H1 (cell line): ENCODE measurements at regions not wholly inside any gene's neighbourhood (a gene's known extent, or its start where the extent isn't known, plus 50 kb on each side); places are given as distances from the start of the nearest gene placed in this dataset.

Source experiments
- CTCF ChIA-PET: fragments of 300-600 bp; sonication (Branson Sonifier 250); formaldehyde crosslinking; loops from one replicate; lab custom pipeline; 2021; ENCODE audit not compliant: partially characterized antibody; lab: Charles Lee
- POLR2A ChIA-PET: fragments of 300-600 bp; sonication (Branson Sonifier 250); formaldehyde crosslinking; loops from one replicate; lab custom pipeline; 2021; ENCODE audit warnings: inconsistent platforms; ENCODE audit not compliant: partially characterized antibody; lab: Charles Lee
- DNase-seq, 2 experiments: peaks; one replicate each; pipeline versions ENCODE4 v3.0.0 to v3.0.0-alpha.2; 2010 to 2022; ENCODE audit warnings: low spot score in 2 of 2, low read depth in 1 of 2, mixed read lengths in 1 of 2
- FAIRE-seq: peaks from 2 replicates; lab custom pipeline; 2011; peaks lifted over from hg19 to GRCh38; lab: Jason Lieb, UNC
- H2AFZ ChIP-seq: 2 replicates; pipeline ENCODE4 v1.8.1; 2012; ENCODE audit warnings: low read length, inconsistent platforms
- H2AK5ac ChIP-seq: 2 replicates; pipeline ENCODE4 v1.6.1; 2013; ENCODE audit warnings: low read depth, low read length
- H2BK120ac ChIP-seq: replicated peaks from 2 replicates; pipeline ENCODE3; 2013; ENCODE audit warnings: low read depth, low read length, inconsistent platforms
- H2BK12ac ChIP-seq: 2 replicates; pipeline ENCODE4 v1.6.1; 2013; ENCODE audit warnings: low read depth, low read length
- H2BK15ac ChIP-seq: 2 replicates; pipeline ENCODE4 v1.6.1; 2013; ENCODE audit warnings: low read length
- H2BK20ac ChIP-seq: 2 replicates; pipeline ENCODE4 v1.6.1; 2013; ENCODE audit warnings: low read length
- H2BK5ac ChIP-seq: 2 replicates; pipeline ENCODE4 v1.6.1; 2013; ENCODE audit warnings: low read depth, low read length
- H3K14ac ChIP-seq: 2 replicates; pipeline ENCODE4 v1.6.1; 2013; ENCODE audit warnings: inconsistent platforms; ENCODE audit not compliant: insufficient read length
- H3K18ac ChIP-seq: 2 replicates; pipeline ENCODE4 v1.6.1; 2013; ENCODE audit warnings: low read length; ENCODE audit errors: extremely low read depth
- H3K23ac ChIP-seq: 2 replicates; pipeline ENCODE4 v1.6.1; 2013; ENCODE audit warnings: inconsistent platforms; ENCODE audit not compliant: insufficient read length
- H3K23me2 ChIP-seq: 2 replicates; pipeline ENCODE4 v1.6.1; 2013; ENCODE audit warnings: low read depth, low read length
- H3K27ac ChIP-seq: 2 replicates; pipeline ENCODE4 v1.6.1; 2011; ENCODE audit warnings: low read depth, low read length, inconsistent platforms
- H3K27me3 ChIP-seq, 4 experiments: replicated peaks in 1 of 4; 1 replicate in 1 of 4; 2 replicates in 3 of 4; pipeline versions ENCODE4 v1.6.1 to v1.8.1; 2011 to 2013; ENCODE audit warnings: low read length in 3 of 4, mild to moderate bottlenecking in 3 of 4, inconsistent platforms in 2 of 4, mixed read lengths in 2 of 4, moderate library complexity in 1 of 4; ENCODE audit not compliant: control insufficient read depth in 3 of 4, insufficient read depth in 3 of 4; ENCODE audit errors: extremely low read depth in 1 of 4
- H3K36me3 ChIP-seq, 4 experiments: 2 replicates each; pipeline versions ENCODE4 v1.6.1 to v1.8.1; 2011 to 2013; ENCODE audit warnings: mild to moderate bottlenecking in 4 of 4, low read length in 3 of 4, moderate library complexity in 2 of 4, control low read depth in 1 of 4, inconsistent platforms in 1 of 4; ENCODE audit not compliant: insufficient read depth in 4 of 4, control insufficient read depth in 2 of 4
- H3K4ac ChIP-seq: replicated peaks from 2 replicates; pipeline ENCODE3; 2013; ENCODE audit warnings: low read length, low read depth, mixed read lengths, inconsistent platforms; ENCODE audit not compliant: insufficient read length
- H3K4me1 ChIP-seq, 4 experiments: replicated peaks in 1 of 4; 1 replicate in 1 of 4; 2 replicates in 3 of 4; pipeline versions ENCODE4 v1.6.1 to v1.8.1; 2011 to 2013; ENCODE audit warnings: low read length in 3 of 4, inconsistent platforms in 2 of 4, mixed read lengths in 1 of 4; ENCODE audit not compliant: insufficient read depth in 4 of 4, control insufficient read depth in 3 of 4
- H3K4me2 ChIP-seq, 2 experiments: 2 replicates each; pipeline versions ENCODE4 v1.6.1 to v1.8.1; 2011 to 2013; ENCODE audit warnings: low read depth in 2 of 2, low read length in 2 of 2, control low read depth in 1 of 2, inconsistent platforms in 1 of 2, mild to moderate bottlenecking in 1 of 2; ENCODE audit not compliant: insufficient read depth in 1 of 2
- H3K4me3 ChIP-seq, 4 experiments: fragments of 200-600, 300-600 bp in 1 of 4; sonication (generic), shearing (Covaris generic), sonication (Bioruptor Twin) in 1 of 4; 2 replicates each; pipeline versions ENCODE4 v1.5.1 to v1.8.1; 2011 to 2016; ENCODE audit warnings: low read length in 4 of 4, low read depth in 3 of 4, control low read depth in 2 of 4, inconsistent platforms in 2 of 4, mild to moderate bottlenecking in 2 of 4, mixed read lengths in 1 of 4, moderate library complexity in 1 of 4; ENCODE audit not compliant: insufficient read depth in 2 of 4; ENCODE audit errors: extremely low read depth in 1 of 4
- H3K56ac ChIP-seq: replicated peaks from 2 replicates; pipeline ENCODE3; 2013; ENCODE audit warnings: low read depth, mild to moderate bottlenecking, mixed read lengths, low read length, inconsistent platforms; ENCODE audit not compliant: insufficient read length
- H3K79me1 ChIP-seq: 2 replicates; pipeline ENCODE4 v1.6.1; 2013; ENCODE audit warnings: low read depth, low read length, control low read depth
- H3K79me2 ChIP-seq, 2 experiments: 2 replicates each; pipeline versions ENCODE4 v1.6.1 to v1.8.1; 2012 to 2013; ENCODE audit warnings: low read length in 2 of 2, mild to moderate bottlenecking in 2 of 2, inconsistent platforms in 1 of 2; ENCODE audit not compliant: insufficient read depth in 2 of 2, control insufficient read depth in 1 of 2
- H3K9ac ChIP-seq, 4 experiments: replicated peaks in 1 of 4; 1 replicate in 1 of 4; 2 replicates in 3 of 4; pipeline versions ENCODE4 v1.6.1 to v1.8.1; 2011 to 2013; ENCODE audit warnings: low read depth in 3 of 4, low read length in 3 of 4, control low read depth in 2 of 4, mild to moderate bottlenecking in 2 of 4, moderate library complexity in 2 of 4, inconsistent platforms in 1 of 4; ENCODE audit errors: extremely low read depth in 1 of 4
- H3K9me3 ChIP-seq, 2 experiments: 2 replicates each; pipeline versions ENCODE4 v1.6.1 to v1.8.1; 2012 to 2013; ENCODE audit warnings: mild to moderate bottlenecking in 2 of 2, moderate library complexity in 2 of 2, control low read depth in 1 of 2, inconsistent platforms in 1 of 2, low read depth in 1 of 2, low read length in 1 of 2, mixed read lengths in 1 of 2; ENCODE audit not compliant: insufficient read depth in 2 of 2
- H4K20me1 ChIP-seq, 2 experiments: replicated peaks in 1 of 2; 2 replicates each; pipeline versions ENCODE3 to v1.8.1; 2011 to 2013; ENCODE audit warnings: inconsistent platforms in 2 of 2, low read length in 2 of 2, mild to moderate bottlenecking in 1 of 2; ENCODE audit not compliant: insufficient read depth in 2 of 2, control insufficient read depth in 1 of 2
- H4K5ac ChIP-seq: 2 replicates; pipeline ENCODE4 v1.6.1; 2013; ENCODE audit warnings: low read length, low read depth, mixed read lengths, inconsistent platforms; ENCODE audit not compliant: insufficient read length
- H4K8ac ChIP-seq: 2 replicates; pipeline ENCODE4 v1.8.0; 2013; ENCODE audit warnings: mild to moderate bottlenecking, moderate library complexity, low read length, inconsistent platforms; ENCODE audit not compliant: insufficient read depth; ENCODE audit errors: extremely low read depth
- H4K91ac ChIP-seq: replicated peaks from 2 replicates; pipeline ENCODE3; 2013; ENCODE audit warnings: low read length, mixed read lengths, inconsistent platforms; ENCODE audit not compliant: insufficient read length
- BCL11A ChIP-seq, 2 experiments: IDR thresholded peaks; one replicate each; pipeline ENCODE4 v1.6.1; 2011; ENCODE audit warnings: low read depth in 2 of 2, low read length in 2 of 2, mild to moderate bottlenecking in 2 of 2
- BRCA1 ChIP-seq: IDR thresholded peaks from 2 replicates; pipeline ENCODE4 v1.6.1; 2012; ENCODE audit warnings: low read depth, low read length, improper control_type of control experiment
- CHD2 ChIP-seq: IDR thresholded peaks from 2 replicates; pipeline ENCODE4 v1.6.1; 2012; ENCODE audit warnings: low read length, improper control_type of control experiment
- HDAC6 ChIP-seq: IDR thresholded peaks from one replicate; pipeline ENCODE4 v1.7.1; 2012; ENCODE audit warnings: low read depth, mild to moderate bottlenecking, inconsistent platforms, low read length, moderate library complexity
- JUN ChIP-seq: IDR thresholded peaks from 2 replicates; pipeline ENCODE4 v1.6.1; 2011; ENCODE audit warnings: low read depth, mild to moderate bottlenecking, improper control_type of control experiment, low read length
- KDM5A ChIP-seq: fragments of 200-600 bp; IDR thresholded peaks from 2 replicates; pipeline ENCODE4 v1.7.1; 2012; ENCODE audit warnings: mild to moderate bottlenecking, low read length, inconsistent platforms, mixed read lengths
- POU5F1 ChIP-seq: IDR thresholded peaks from 2 replicates; pipeline ENCODE4 v1.6.1; 2011; ENCODE audit warnings: low read depth, mild to moderate bottlenecking, low read length, moderate library complexity
- RFX5 ChIP-seq: IDR thresholded peaks from 2 replicates; pipeline ENCODE4 v1.6.1; 2011; ENCODE audit warnings: low read depth, low read length, improper control_type of control experiment, borderline replicate concordance
- RNF2 ChIP-seq: fragments of 200-900, 300-1000 bp; sonication (generic); IDR thresholded peaks from 2 replicates; pipeline ENCODE4 v1.7.1; 2016; ENCODE audit warnings: borderline replicate concordance, low read depth, mild to moderate bottlenecking, antibody characterized with exemption, low read length; ENCODE audit not compliant: poor library complexity, severe bottlenecking; ENCODE audit errors: missing control alignments
- WGBS, 2 experiments: shearing (Covaris generic) in 1 of 2; methylation state at CpG; one replicate each; pipeline versions ENCODE4 v1.1.6 to v1.1.7; 2013 to 2015; ENCODE audit warnings: low lambda C conversion rate in 2 of 2, mixed read lengths in 2 of 2, inconsistent platforms in 1 of 2, low coverage in 1 of 2, missing lambda C conversion rate in 1 of 2; ENCODE audit not compliant: insufficient replicate concordance in 2 of 2, insufficient coverage in 1 of 2, insufficient read length in 1 of 2; ENCODE audit errors: extremely low coverage in 1 of 2, missing lambda C conversion rate in 1 of 2; 5-methylcytosine and 5-hydroxymethylcytosine counted together
- TF ChIP-seq, protein P1 (sequence below): IDR thresholded peaks from 2 replicates; pipeline ENCODE4 v1.6.1; 2012; ENCODE audit warnings: low read length, inconsistent platforms

DNA sequence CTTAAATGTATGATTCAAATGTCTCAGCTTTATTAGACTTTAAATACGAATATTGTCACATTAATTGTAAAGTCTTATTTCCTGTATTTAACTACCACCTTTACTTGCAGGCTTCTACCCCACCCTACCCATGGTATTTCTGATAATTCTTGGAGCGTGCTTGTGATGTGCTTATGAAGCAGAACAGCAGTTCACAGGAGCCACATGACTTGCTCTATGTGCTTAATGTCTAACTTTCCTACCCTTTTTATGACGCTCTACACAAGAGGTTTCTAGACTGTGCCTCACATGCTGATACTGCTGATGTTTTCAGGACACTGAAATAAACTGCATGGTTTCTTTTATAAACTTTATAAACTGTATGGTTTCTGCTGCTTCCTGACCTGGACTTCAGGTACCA, 553.5 kb upstream of the CCDC54 start:
- peak overlapping the region; percentile 25 for H4K91ac ChIP-seq
- H3K27me3 ChIP-seq, result no peaks in the 10 kb centered on the region
- POLR2A ChIA-PET, result interaction anchor here (1.5 kb wide), 1 partner anchor 240 kb away, joined by 3 read pairs; no protein-coding TSS in a partner anchor
- no peaks in the 10 kb centered on the region for H4K20me1 ChIP-seq
- CTCF ChIA-PET, result interaction anchor here (0.6 to 2.3 kb wide), 5 partner anchors 92 to 501 kb away, joined by 3 to 9 read pairs (median 3); no protein-coding TSS in a partner anchor
- H3K9ac ChIP-seq, result no peak overlapping the region
- no peaks in the 10 kb centered on the region for H3K79me2 ChIP-seq
- no peaks in the 10 kb centered on the region for H3K23me2 ChIP-seq
- FAIRE-seq (no peak), DNase-seq (no peak)
- H3K4me3 ChIP-seq, result no peak overlapping the region
- no peak overlapping the region for H4K8ac ChIP-seq
- no peaks in the 10 kb centered on the region for H3K79me1 ChIP-seq
- H2BK20ac ChIP-seq, result 0 out of 2 replicates have a peak overlapping the region, but pooled peaks have one; percentile 36
- no peak overlapping the region for H4K5ac ChIP-seq
- no peak overlapping the region for H3K4me2 ChIP-seq
- 84% methylated on average over 3 of the region's 3 CpGs; no CpG with 5 or more reads in 1 of the 2 experiments for WGBS, 2 experiments
- H2AK5ac ChIP-seq, result no peak overlapping the region
- peak overlapping the region; percentile 41 for H3K4ac ChIP-seq
- H3K36me3 ChIP-seq, result no peaks in the 10 kb centered on the region
- H3K23ac ChIP-seq, result no peak overlapping the region
- H2AFZ ChIP-seq, result no peak overlapping the region
- no peak overlapping the region; the same call in 1 of the 2 replicates for H2BK12ac ChIP-seq
- TF ChIP-seq BRCA1 (no peak), RNF2 (no peak), HDAC6 (no peak), CHD2 (no peak), KDM5A (no peak), POU5F1 (no peak), BCL11A (IDR thresholded peaks at IDR 0.05; ENCODE audit: low read depth in 2 of 2, low read length in 2 of 2) (no peak), RFX5 (no peak), JUN (no peak)
- TF ChIP-seq, protein P1, sequence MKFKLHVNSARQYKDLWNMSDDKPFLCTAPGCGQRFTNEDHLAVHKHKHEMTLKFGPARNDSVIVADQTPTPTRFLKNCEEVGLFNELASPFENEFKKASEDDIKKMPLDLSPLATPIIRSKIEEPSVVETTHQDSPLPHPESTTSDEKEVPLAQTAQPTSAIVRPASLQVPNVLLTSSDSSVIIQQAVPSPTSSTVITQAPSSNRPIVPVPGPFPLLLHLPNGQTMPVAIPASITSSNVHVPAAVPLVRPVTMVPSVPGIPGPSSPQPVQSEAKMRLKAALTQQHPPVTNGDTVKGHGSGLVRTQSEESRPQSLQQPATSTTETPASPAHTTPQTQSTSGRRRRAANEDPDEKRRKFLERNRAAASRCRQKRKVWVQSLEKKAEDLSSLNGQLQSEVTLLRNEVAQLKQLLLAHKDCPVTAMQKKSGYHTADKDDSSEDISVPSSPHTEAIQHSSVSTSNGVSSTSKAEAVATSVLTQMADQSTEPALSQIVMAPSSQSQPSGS, result no peak
- H3K27ac ChIP-seq, result no peak overlapping the region
- no peak overlapping the region for H3K56ac ChIP-seq
- H2BK15ac ChIP-seq, result no peak overlapping the region
- H3K14ac ChIP-seq, result no peak overlapping the region
- H3K4me1 ChIP-seq, result peaks cover 0 to 16% (median 14%) of the 10 kb centered on the region in 4 experiments; a peak in 4 of 7 replicates
- no peak overlapping the region for H2BK5ac ChIP-seq
- peaks cover 0 to 4% of the 10 kb centered on the region in 2 experiments; a peak in 1 of 4 replicates for H3K9me3 ChIP-seq
- 0 out of 2 replicates have a peak overlapping the region, but pooled peaks have one; percentile 33 for H3K18ac ChIP-seq
- peak overlapping the region; percentile 88 for H2BK120ac ChIP-seq
